HFFc6 (cell line): ENCODE measurements at regions not wholly inside any gene's neighbourhood (a gene's known extent, or its start where the extent isn't known, plus 50 kb on each side); places are given as distances from the start of the nearest gene placed in this dataset.

ENCODE experiments used
- DNase-seq: peaks from one replicate; pipeline ENCODE4 v3.0.0-alpha.2; 2018
- H3K27ac Mint-ChIP-seq: 2 replicates; pipeline ENCODE4 v1.8.0; 2020; ENCODE audit warnings: mild to moderate bottlenecking, mixed read lengths
- H3K27me3 Mint-ChIP-seq: 2 replicates; pipeline ENCODE4 v1.8.0; 2021; ENCODE audit warnings: mild to moderate bottlenecking, moderate library complexity, mixed read lengths; ENCODE audit not compliant: insufficient read depth
- H3K36me3 Mint-ChIP-seq: 2 replicates; pipeline ENCODE4 v1.8.0; 2021; ENCODE audit warnings: low read depth, mixed read lengths
- H3K4me1 Mint-ChIP-seq: 2 replicates; pipeline ENCODE4 v1.8.0; 2020; ENCODE audit warnings: low read depth, mixed read lengths
- H3K4me3 Mint-ChIP-seq: 2 replicates; pipeline ENCODE4 v1.8.0; 2020; ENCODE audit warnings: mild to moderate bottlenecking, moderate library complexity, mixed read lengths
- H3K9me3 Mint-ChIP-seq: 2 replicates; pipeline ENCODE4 v1.8.0; 2020; ENCODE audit warnings: mild to moderate bottlenecking, mixed read lengths
- TF ChIP-seq, protein P1 (sequence below): fragments of 200-600 bp; sonication (generic); IDR thresholded peaks from 2 replicates; pipeline ENCODE4 v1.5.0; 2021; ENCODE audit warnings: antibody characterized with exemption, mild to moderate bottlenecking

DNA sequence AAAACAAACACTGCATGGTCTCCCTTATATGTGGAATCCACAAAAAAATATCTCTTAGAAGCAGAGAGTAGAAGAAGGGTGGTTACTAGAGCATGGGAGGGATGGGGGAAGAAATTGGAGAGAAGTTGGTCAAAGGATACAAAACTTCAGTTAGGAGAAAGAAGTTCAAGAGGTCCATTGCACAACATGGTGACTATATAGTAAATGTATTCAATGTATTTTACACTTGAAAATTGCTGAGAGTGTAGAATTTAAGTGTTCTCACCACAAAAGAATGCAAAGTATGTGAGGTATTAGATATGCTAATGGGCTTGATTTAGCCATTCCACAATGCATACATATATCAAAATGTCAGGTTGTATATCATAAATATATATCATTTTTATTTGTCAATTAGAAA lies 232.0 kb upstream of the CELF2 start:
- Mint-ChIP-seq H3K27ac (peak overlapping the region; percentile 57), H3K27me3 (peaks cover 1% of the 10 kb centered on the region; the same call in 1 of the 2 replicates), H3K9me3 (no peaks in the 10 kb centered on the region), H3K4me1 (peaks cover 67% of the 10 kb centered on the region), H3K4me3 (no peak overlapping the region), H3K36me3 (peaks cover 6% of the 10 kb centered on the region; the same call in 1 of the 2 replicates)
- DNase-seq: peak; percentile 25
- TF ChIP-seq, protein P1, sequence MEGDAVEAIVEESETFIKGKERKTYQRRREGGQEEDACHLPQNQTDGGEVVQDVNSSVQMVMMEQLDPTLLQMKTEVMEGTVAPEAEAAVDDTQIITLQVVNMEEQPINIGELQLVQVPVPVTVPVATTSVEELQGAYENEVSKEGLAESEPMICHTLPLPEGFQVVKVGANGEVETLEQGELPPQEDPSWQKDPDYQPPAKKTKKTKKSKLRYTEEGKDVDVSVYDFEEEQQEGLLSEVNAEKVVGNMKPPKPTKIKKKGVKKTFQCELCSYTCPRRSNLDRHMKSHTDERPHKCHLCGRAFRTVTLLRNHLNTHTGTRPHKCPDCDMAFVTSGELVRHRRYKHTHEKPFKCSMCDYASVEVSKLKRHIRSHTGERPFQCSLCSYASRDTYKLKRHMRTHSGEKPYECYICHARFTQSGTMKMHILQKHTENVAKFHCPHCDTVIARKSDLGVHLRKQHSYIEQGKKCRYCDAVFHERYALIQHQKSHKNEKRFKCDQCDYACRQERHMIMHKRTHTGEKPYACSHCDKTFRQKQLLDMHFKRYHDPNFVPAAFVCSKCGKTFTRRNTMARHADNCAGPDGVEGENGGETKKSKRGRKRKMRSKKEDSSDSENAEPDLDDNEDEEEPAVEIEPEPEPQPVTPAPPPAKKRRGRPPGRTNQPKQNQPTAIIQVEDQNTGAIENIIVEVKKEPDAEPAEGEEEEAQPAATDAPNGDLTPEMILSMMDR: no peak

DNA sequence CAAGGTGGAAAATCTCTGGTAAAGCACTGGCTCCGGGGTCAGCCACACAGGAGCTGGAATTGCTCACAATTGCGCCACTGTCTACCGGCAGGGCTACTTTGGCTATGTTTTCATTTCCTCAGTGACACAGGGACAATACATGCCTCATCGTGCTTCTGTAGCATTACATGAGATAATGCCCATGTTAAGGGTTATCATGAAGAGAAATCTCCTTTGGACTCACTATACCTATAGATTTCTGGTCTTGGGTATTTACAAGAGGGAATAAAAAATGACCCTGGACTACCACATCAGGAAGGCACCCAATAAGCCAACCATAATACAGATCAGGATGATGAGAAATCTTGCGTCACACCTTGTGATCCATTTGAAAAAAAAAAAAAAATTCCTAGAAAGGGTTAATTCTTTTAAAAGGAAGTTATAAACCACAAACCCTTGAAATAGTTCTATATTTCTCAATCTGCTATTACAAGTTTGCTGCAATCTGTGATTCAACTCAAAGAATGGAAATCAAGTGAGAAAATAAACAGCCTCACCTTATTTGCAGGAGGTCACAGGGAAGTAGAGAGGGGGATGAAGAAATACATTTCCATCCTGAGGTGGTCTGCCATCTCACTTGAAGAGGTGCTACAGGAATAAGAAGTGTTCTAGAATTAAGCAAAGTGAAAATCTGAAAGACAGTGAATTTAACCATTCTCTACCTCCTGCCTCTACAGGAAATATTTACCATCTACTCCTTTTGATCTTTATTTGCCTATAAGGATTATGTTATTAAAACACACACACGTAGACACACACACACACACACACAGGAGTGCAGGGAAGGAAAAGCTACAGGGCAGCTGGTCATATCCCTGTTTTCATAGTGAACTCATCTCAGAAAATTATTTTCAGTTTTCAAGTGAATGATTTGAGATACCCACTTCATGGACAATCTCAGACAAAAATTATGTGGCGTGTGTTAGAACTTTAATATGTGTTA lies 231.3 kb upstream of the CELF2 start:
- H3K27ac Mint-ChIP-seq: peak overlapping the region; percentile 47
- H3K4me1 Mint-ChIP-seq: peaks cover 64% of the 10 kb centered on the region
- no peak for DNase-seq
- peaks cover 1% of the 10 kb centered on the region; the same call in 1 of the 2 replicates for H3K27me3 Mint-ChIP-seq
- H3K36me3 Mint-ChIP-seq: peaks cover 6% of the 10 kb centered on the region; the same call in 1 of the 2 replicates
- TF ChIP-seq, protein P1: no peak
- no peaks in the 10 kb centered on the region for H3K9me3 Mint-ChIP-seq
- H3K4me3 Mint-ChIP-seq: peak overlapping the region; percentile 18; the same call in 1 of the 2 replicates

DNA sequence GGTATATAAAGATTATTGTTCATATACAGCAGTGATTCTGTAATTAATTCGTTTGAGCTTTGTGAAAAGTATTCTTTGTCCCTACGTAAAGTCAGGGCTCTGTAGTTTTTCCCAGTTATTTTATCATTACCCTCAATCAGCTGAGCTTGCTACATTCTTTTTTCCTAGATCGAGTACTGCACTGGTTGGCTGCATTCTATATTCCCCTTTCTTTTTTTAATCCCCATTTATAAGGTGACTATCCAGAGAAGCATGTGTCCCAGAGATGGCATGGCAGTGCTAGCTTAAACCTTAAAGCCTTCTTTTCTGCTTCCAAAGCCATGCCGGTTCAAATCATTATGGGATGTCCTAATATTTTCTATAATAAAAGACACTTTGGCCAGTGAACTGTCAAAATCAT lies 230.1 kb upstream of the CELF2 start:
- H3K27me3 Mint-ChIP-seq: peaks cover 1% of the 10 kb centered on the region; the same call in 1 of the 2 replicates
- TF ChIP-seq, protein P1: no peak
- H3K9me3 Mint-ChIP-seq: no peaks in the 10 kb centered on the region
- H3K4me1 Mint-ChIP-seq: peaks cover 65% of the 10 kb centered on the region
- peak overlapping the region; percentile 20; the same call in 1 of the 2 replicates for H3K4me3 Mint-ChIP-seq
- DNase-seq: no peak
- H3K27ac Mint-ChIP-seq: peak overlapping the region; percentile 48; the same call in 1 of the 2 replicates
- peaks cover 6% of the 10 kb centered on the region; the same call in 1 of the 2 replicates for H3K36me3 Mint-ChIP-seq

DNA sequence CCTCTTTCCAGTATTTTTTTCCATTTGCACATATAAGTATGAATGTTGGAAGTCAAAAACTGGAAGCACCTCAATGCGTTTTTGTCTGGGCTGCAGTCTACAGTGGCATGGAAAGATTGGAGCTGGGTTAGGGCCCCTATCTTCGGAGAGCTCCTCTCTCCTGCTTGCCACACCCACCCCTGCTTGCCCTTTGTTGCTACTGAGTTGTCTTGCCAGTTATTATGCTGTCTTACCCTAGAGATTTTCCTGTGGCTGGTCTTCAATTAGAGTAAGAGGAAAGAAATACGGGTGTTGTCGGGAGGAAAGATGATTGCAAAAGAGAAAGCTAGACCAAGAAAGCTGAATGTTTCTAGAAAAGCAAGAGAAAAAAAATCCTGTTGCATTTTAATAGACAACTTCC lies 228.9 kb upstream of the CELF2 start:
- no peak overlapping the region for H3K27ac Mint-ChIP-seq
- no peak overlapping the region for H3K4me3 Mint-ChIP-seq
- no peak for DNase-seq
- no peaks in the 10 kb centered on the region; the same call in 1 of the 2 replicates for H3K27me3 Mint-ChIP-seq
- no peaks in the 10 kb centered on the region for H3K9me3 Mint-ChIP-seq
- peaks cover 65% of the 10 kb centered on the region for H3K4me1 Mint-ChIP-seq
- peaks cover 6% of the 10 kb centered on the region; the same call in 1 of the 2 replicates for H3K36me3 Mint-ChIP-seq
- TF ChIP-seq, protein P1: no peak

DNA sequence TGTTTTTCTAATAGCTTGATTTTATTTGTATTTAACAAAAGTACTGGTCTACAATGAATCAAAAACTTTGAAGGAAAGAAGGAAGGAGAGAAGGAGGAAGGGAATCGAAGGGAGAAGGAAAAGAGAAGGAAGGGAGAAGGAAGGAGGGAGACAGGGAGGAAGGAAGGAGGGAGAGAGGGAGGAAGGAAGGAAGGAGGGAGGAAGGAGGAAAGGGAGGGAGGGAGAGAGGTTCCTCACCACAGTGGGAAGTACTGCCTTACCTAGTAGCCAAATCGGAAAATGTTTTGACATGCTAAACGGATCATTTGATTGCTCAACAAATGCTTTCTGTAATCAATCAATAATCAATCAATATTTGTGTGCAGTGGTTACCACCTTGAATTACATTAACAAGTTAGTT lies 225.8 kb upstream of the CELF2 start:
- TF ChIP-seq, protein P1: no peak
- Mint-ChIP-seq H3K27me3 (no peaks in the 10 kb centered on the region; the same call in 1 of the 2 replicates), H3K9me3 (no peaks in the 10 kb centered on the region), H3K27ac (peak overlapping the region; percentile 82), H3K4me3 (peak overlapping the region; percentile 63), H3K36me3 (no peaks in the 10 kb centered on the region; the same call in 1 of the 2 replicates), H3K4me1 (peaks cover 69% of the 10 kb centered on the region)
- no peak for DNase-seq
